Astrocyte (in vitro differentiated cells and primary cell): ENCODE measurements at regions not wholly inside any gene's neighbourhood (a gene's known extent, or its start where the extent isn't known, plus 50 kb on each side); places are given as distances from the start of the nearest gene placed in this dataset.

Source experiments
- CTCF ChIP-seq: IDR thresholded peaks from 2 replicates; pipeline ENCODE4 v1.5.1; 2011; ENCODE audit warnings: low read depth, mild to moderate bottlenecking, inconsistent platforms, low read length, moderate library complexity; ENCODE audit not compliant: insufficient read depth
- EZH2 ChIP-seq: IDR thresholded peaks from 2 replicates; pipeline ENCODE4 v1.6.1; 2012; ENCODE audit warnings: mild to moderate bottlenecking, low read length, inconsistent platforms; ENCODE audit not compliant: insufficient read depth

DNA sequence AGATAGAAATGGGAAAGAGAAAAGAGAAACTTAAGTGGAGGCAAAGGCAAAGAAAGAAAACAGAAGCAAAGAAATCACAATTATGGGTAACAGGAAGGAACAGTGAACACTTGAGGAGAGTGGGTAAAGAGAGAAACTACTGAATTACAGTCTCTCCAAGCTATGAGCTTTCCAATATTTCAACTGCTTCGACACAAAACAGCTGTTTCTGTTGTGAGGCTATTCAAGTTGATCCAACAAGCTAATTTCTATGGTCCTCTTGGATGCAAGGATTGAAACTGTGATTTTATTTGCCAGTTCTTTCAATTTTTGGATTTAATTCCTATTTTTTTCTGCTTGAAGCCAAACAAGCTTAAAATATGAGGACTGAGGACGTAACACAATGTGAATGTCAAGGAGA is 80.5 kb upstream of the ADGRA3 start:
- TF ChIP-seq CTCF (no peak), EZH2 (no peak)
